Keratinocyte (primary cell): ENCODE measurements at regions not wholly inside any gene's neighbourhood (a gene's known extent, or its start where the extent isn't known, plus 50 kb on each side); places are given as distances from the start of the nearest gene placed in this dataset.

Experiments
- DNase-seq: peaks from one replicate; pipeline ENCODE4 v3.0.0-alpha.2; 2011; ENCODE audit warnings: low read depth, missing footprints, low spot score
- FAIRE-seq: peaks from 2 replicates; lab custom pipeline; 2011; peaks lifted over from hg19 to GRCh38; lab: Jason Lieb, UNC
- H2AFZ ChIP-seq: 2 replicates; pipeline ENCODE4 v1.6.0; 2012; ENCODE audit warnings: low read length, control low read depth, inconsistent platforms; ENCODE audit not compliant: control insufficient read depth
- H3K27ac ChIP-seq: 2 replicates; pipeline ENCODE4 v1.5.1; 2011; ENCODE audit warnings: low read length; ENCODE audit not compliant: control insufficient read depth, insufficient read depth
- H3K27me3 ChIP-seq: 3 replicates; pipeline ENCODE4 v1.6.0; 2011; ENCODE audit warnings: low read length; ENCODE audit not compliant: control insufficient read depth, insufficient read depth; ENCODE audit errors: extremely low read depth
- H3K36me3 ChIP-seq, 2 experiments: 2 replicates in 1 of 2; 3 replicates in 1 of 2; pipeline ENCODE4 v1.5.1; 2011; ENCODE audit warnings: low read length in 2 of 2, mild to moderate bottlenecking in 1 of 2; ENCODE audit not compliant: control insufficient read depth in 2 of 2, insufficient read depth in 2 of 2; ENCODE audit errors: extremely low read depth in 1 of 2
- H3K4me1 ChIP-seq: 3 replicates; pipeline ENCODE4 v1.5.1; 2011; ENCODE audit warnings: low read length; ENCODE audit not compliant: control insufficient read depth, insufficient read depth; ENCODE audit errors: extremely low read depth
- H3K4me2 ChIP-seq: 3 replicates; pipeline ENCODE4 v1.6.0; 2011; ENCODE audit warnings: low read depth, low read length; ENCODE audit not compliant: control insufficient read depth, insufficient read depth; ENCODE audit errors: extremely low read depth
- H3K4me3 ChIP-seq, 3 experiments: fragments of 200-600 bp in 1 of 3; sonication (generic) in 1 of 3; 2 replicates in 2 of 3; 3 replicates in 1 of 3; pipeline ENCODE4 v1.5.1; 2011 to 2016; ENCODE audit warnings: low read length in 3 of 3, mild to moderate bottlenecking in 3 of 3, control low read depth in 2 of 3, inconsistent platforms in 1 of 3, low read depth in 1 of 3, mixed read lengths in 1 of 3, mixed run types in 1 of 3, moderate library complexity in 1 of 3; ENCODE audit not compliant: control insufficient read depth in 2 of 3, insufficient read depth in 2 of 3; ENCODE audit errors: extremely low read depth in 1 of 3
- H3K79me2 ChIP-seq: 2 replicates; pipeline ENCODE4 v1.6.0; 2012; ENCODE audit warnings: low read length; ENCODE audit not compliant: control insufficient read depth, insufficient read depth
- H3K9ac ChIP-seq: 3 replicates; pipeline ENCODE4 v1.6.0; 2011; ENCODE audit warnings: low read length; ENCODE audit not compliant: control insufficient read depth, insufficient read depth; ENCODE audit errors: extremely low read depth
- H3K9me1 ChIP-seq: 3 replicates; pipeline ENCODE4 v1.6.0; 2011; ENCODE audit warnings: low read length; ENCODE audit not compliant: control insufficient read depth, insufficient read depth; ENCODE audit errors: extremely low read depth
- H3K9me3 ChIP-seq: 2 replicates; pipeline ENCODE4 v1.5.1; 2012; ENCODE audit warnings: low read depth, low read length; ENCODE audit not compliant: control insufficient read depth
- H4K20me1 ChIP-seq: 3 replicates; pipeline ENCODE4 v1.6.0; 2011; ENCODE audit warnings: low read length; ENCODE audit not compliant: control insufficient read depth, insufficient read depth; ENCODE audit errors: extremely low read depth
- CTCF ChIP-seq, 3 experiments: IDR thresholded peaks in 1 of 3; conservative IDR thresholded peaks in 1 of 3; optimal IDR thresholded peaks in 1 of 3; 2 replicates in 2 of 3; 3 replicates in 1 of 3; pipeline versions ENCODE3 to v1.5.1; 2011; ENCODE audit warnings: low read length in 3 of 3, mild to moderate bottlenecking in 3 of 3, moderate library complexity in 2 of 3, control low read depth in 1 of 3, inconsistent platforms in 1 of 3; ENCODE audit not compliant: insufficient read depth in 2 of 3; ENCODE audit errors: extremely low read depth in 1 of 3
- EZH2 ChIP-seq: IDR thresholded peaks from one replicate; pipeline ENCODE4 v1.6.1; 2012; ENCODE audit warnings: inconsistent platforms, mild to moderate bottlenecking, low read length, moderate library complexity
- dilution Hi-C: fragments of 300-500 bp; cut with MboI; formaldehyde crosslinking; loops from one replicate; pipeline ENCODE4 v1.7.0; 2020; ENCODE audit warnings: low sequenced_read_pairs; ENCODE audit not compliant: extremely low pct_ligation_motif_present

- FAIRE-seq, result no peak
- no peaks in the 10 kb centered on the region for H3K36me3 ChIP-seq
- no peaks in the 10 kb centered on the region for H3K9me1 ChIP-seq
- H3K9me3 ChIP-seq, result no peaks in the 10 kb centered on the region
- dilution Hi-C loops, result no loop called here
- H3K4me1 ChIP-seq, result no peaks in the 10 kb centered on the region
- no peaks in the 10 kb centered on the region for H3K79me2 ChIP-seq
- no peaks in the 10 kb centered on the region for H4K20me1 ChIP-seq
- no peak for TF ChIP-seq EZH2
- TF ChIP-seq CTCF (optimal IDR thresholded peaks at IDR 0.05 in 1 of 3, IDR thresholded peaks at IDR 0.05 in 1 of 3, conservative IDR thresholded peaks at IDR 0.05 in 1 of 3; ENCODE audit: extremely low read depth in 1 of 3, insufficient read depth in 2 of 3, low read length in 3 of 3), result no peak
- H2AFZ ChIP-seq, result no peak overlapping the region
- no peak overlapping the region for H3K4me3 ChIP-seq
- no peak overlapping the region for H3K27ac ChIP-seq
- no peak overlapping the region for H3K4me2 ChIP-seq
- H3K9ac ChIP-seq, result no peak overlapping the region
- no peak for DNase-seq
- no peaks in the 10 kb centered on the region for H3K27me3 ChIP-seq
Observed at GRCh38 chr9:12973710-12974109, 198.9 kb downstream of the LURAP1L start.

- H3K9me3 ChIP-seq, result no peaks in the 10 kb centered on the region
- H3K9ac ChIP-seq, result no peak overlapping the region
- no peaks in the 10 kb centered on the region for H3K4me1 ChIP-seq
- H3K79me2 ChIP-seq, result no peaks in the 10 kb centered on the region
- no peak overlapping the region for H3K27ac ChIP-seq
- no peaks in the 10 kb centered on the region for H4K20me1 ChIP-seq
- no peaks in the 10 kb centered on the region for H3K36me3 ChIP-seq
- no peak overlapping the region for H3K4me2 ChIP-seq
- no peaks in the 10 kb centered on the region for H3K27me3 ChIP-seq
- TF ChIP-seq EZH2, result no peak
- no peak for TF ChIP-seq CTCF (optimal IDR thresholded peaks at IDR 0.05 in 1 of 3, IDR thresholded peaks at IDR 0.05 in 1 of 3, conservative IDR thresholded peaks at IDR 0.05 in 1 of 3; ENCODE audit: extremely low read depth in 1 of 3, insufficient read depth in 2 of 3, low read length in 3 of 3)
- FAIRE-seq, result no peak
- DNase-seq, result no peak
- H3K4me3 ChIP-seq, result no peak overlapping the region
- dilution Hi-C loops, result no loop called here
- H3K9me1 ChIP-seq, result no peaks in the 10 kb centered on the region
- H2AFZ ChIP-seq, result no peak overlapping the region
Observed at GRCh38 chr9:12974671-12975070, 199.9 kb downstream of the LURAP1L start.
